ENCODE measurements at regions not wholly inside any gene's neighbourhood (a gene's known extent, or its start where the extent isn't known, plus 50 kb on each side); places are given as distances from the start of the nearest gene placed in this dataset.

- TF ChIP-seq YY1 (IDR thresholded peaks at IDR 0.05; ENCODE audit: low read depth, low read length) = no peak
- TF ChIP-seq SP1 (IDR thresholded peaks at IDR 0.05; ENCODE audit: low read depth, low read length) = no peak
- TF ChIP-seq POLR2AphosphoS5 (IDR thresholded peaks at IDR 0.05; ENCODE audit: low read depth, low read length) = no peak
- no peak for TF ChIP-seq POLR2A (IDR thresholded peaks at IDR 0.05; ENCODE audit: control extremely low read depth in 1 of 2, low read depth in 2 of 2, low read length in 2 of 2)
- TF ChIP-seq MAX (IDR thresholded peaks at IDR 0.05) = no peak
Observed at GRCh38 chr6:97702248-97702647, 419.2 kb upstream of the MMS22L start.
